ENCODE measurements at regions not wholly inside any gene's neighbourhood (a gene's known extent, or its start where the extent isn't known, plus 50 kb on each side); places are given as distances from the start of the nearest gene placed in this dataset.
"Not testable (repeated sequence)": the region's sequence is repeated elsewhere in the genome, so short reads cannot be mapped to it uniquely, and the experiment has no call there.

DNA sequence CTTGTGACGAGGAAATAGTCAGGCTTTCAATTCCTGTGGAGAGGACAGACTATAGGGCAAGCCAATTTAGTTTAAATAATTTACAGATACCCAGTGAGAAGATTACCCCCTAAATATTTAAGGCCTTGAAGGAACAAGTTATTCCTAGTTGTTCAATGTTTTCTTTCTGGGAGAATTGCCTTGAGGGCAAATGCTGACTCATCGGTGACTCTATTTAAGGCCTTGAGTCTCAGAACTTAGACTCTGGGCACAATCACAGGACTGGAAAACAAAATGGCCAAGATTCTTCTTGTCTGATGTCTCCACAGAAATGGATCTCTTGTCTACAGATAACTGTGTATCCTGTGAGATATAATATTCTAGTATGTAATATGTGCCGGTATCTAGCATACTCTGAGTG is 467.1 kb downstream of the SUCLG1 start:
- TF ChIP-seq, protein P1, sequence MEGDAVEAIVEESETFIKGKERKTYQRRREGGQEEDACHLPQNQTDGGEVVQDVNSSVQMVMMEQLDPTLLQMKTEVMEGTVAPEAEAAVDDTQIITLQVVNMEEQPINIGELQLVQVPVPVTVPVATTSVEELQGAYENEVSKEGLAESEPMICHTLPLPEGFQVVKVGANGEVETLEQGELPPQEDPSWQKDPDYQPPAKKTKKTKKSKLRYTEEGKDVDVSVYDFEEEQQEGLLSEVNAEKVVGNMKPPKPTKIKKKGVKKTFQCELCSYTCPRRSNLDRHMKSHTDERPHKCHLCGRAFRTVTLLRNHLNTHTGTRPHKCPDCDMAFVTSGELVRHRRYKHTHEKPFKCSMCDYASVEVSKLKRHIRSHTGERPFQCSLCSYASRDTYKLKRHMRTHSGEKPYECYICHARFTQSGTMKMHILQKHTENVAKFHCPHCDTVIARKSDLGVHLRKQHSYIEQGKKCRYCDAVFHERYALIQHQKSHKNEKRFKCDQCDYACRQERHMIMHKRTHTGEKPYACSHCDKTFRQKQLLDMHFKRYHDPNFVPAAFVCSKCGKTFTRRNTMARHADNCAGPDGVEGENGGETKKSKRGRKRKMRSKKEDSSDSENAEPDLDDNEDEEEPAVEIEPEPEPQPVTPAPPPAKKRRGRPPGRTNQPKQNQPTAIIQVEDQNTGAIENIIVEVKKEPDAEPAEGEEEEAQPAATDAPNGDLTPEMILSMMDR (IDR thresholded peaks at IDR 0.05; ENCODE audit: insufficient read depth, low read length): no peak
- no peak overlapping the region for H3K4me3 ChIP-seq (ENCODE audit: low read depth, low read length)
- DNase-seq (ENCODE audit: low read depth): no peak

DNA sequence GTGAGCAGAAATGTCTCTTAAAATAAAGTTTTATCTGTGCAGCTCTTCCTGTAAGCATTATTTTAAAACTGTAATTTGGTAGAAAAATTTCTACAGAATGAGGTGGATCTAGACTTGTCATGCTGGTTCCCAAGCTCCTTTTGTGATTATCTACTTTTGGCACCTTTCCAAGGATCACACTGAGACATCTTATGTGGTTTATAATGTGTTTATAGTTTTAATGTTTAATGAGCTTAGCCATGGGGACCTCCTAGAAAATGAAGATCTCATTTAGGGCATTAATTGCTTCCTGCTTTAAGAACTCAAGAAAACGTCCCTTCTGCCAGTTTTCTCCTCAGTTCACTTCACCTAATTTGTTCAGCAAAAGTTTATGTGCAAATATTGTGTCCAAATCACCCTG is 468.4 kb downstream of the SUCLG1 start:
- no peak overlapping the region for H3K4me3 ChIP-seq (ENCODE audit: low read depth, low read length)
- TF ChIP-seq, protein P1 (IDR thresholded peaks at IDR 0.05; ENCODE audit: insufficient read depth, low read length): no peak
- DNase-seq (ENCODE audit: low read depth): no peak

DNA sequence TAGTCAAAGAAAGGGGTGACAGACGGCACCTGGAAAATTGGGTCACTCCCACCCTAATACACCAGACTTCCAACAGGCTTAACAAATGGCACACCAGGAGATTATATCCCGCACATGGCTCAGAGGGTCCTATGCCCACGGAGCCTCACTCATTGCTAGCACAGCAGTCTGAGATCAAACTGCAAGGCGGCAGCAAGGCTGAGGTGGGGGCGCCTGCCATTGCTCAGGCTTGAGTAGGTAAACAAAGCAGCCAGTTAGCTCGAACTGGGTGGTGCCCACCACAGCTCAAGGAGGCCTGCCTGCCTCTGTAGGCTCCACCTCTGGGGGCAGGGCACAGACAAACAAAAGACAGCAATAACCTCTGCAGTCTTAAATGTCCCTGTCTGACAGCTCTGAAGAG is 482.5 kb downstream of the SUCLG1 start:
- not testable (repeated sequence) for DNase-seq (ENCODE audit: low read depth); H3K4me3 ChIP-seq (ENCODE audit: low read depth, low read length)

DNA sequence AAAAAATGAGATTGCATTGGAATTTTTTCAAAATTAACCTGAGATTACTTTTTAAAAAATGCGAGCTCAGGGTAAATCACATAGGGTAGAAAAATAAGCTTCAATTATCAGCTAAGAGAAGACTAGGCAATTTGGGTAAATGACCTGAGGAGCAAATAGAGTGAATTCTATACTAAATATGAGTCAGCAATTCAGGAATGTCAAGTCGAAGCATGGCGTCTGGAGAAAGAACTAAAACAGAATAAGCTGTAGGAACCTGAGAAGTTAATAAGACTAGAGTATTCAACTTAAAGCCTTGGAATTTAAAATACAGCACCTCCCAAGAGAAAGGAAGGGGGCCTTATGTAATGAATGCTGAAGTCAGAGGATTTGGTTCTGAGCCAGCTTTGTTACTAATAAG is 487.0 kb downstream of the SUCLG1 start:
- TF ChIP-seq, protein P1 (IDR thresholded peaks at IDR 0.05; ENCODE audit: insufficient read depth, low read length): no peak
- H3K4me3 ChIP-seq (ENCODE audit: low read depth, low read length): no peak overlapping the region
- no peak for DNase-seq (ENCODE audit: low read depth)

DNA sequence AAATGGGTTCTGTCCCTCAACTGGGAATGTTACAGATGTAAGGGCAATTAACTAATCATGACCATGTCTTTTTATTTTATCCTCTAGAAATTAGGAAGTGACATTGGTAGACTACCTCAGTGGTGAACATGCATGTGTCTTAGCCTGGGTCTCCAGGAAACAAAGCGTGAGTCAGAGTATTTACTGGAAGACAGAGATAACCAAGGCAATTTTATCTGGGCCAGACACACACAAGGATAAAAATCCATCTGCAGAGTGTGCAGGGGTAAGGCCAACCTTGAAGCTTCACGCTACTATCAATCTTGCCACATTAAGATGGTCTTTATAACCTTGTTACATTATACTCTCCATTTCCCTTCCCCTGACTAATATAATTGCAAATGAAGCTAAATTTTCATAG is 487.5 kb downstream of the SUCLG1 start:
- H3K4me3 ChIP-seq (ENCODE audit: low read depth, low read length): no peak overlapping the region
- DNase-seq (ENCODE audit: low read depth): no peak
- TF ChIP-seq, protein P1 (IDR thresholded peaks at IDR 0.05; ENCODE audit: insufficient read depth, low read length): no peak

DNA sequence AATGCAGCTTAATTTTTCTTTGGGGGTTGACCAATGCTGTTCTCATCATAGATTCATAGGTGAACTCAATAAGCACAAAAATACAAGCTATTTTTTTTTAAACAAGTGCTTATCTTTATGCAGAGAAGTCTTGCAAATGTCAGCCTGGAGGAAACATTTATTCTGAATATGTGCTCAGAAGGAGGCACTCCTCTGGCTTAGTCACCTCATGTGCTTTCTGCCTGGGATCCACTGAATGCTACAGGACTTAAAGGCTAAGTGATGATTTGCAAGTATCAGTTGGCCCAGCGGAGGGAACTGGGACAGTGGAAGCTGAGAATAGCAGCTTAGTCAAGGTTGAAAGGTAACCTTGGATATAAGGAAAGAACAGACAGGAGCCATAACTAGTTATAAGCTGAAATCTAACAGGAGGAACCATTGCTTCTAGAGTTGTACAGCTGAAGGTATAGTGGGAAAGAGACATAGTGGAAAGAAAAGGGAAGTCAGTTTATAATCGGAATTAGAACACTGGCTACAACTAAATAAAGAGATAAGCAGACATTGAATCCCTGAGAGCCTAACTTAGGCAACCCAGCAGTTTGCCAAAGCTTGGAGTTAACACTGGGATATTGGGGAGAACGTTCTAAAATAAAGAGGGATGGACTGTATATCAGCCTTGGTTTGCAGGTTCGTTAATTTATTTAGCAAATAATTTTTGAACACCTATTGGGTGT is 488.7 kb downstream of the SUCLG1 start:
- H3K4me3 ChIP-seq (ENCODE audit: low read depth, low read length): no peak overlapping the region
- DNase-seq (ENCODE audit: low read depth): no peak
- TF ChIP-seq, protein P1 (IDR thresholded peaks at IDR 0.05; ENCODE audit: insufficient read depth, low read length): no peak

DNA sequence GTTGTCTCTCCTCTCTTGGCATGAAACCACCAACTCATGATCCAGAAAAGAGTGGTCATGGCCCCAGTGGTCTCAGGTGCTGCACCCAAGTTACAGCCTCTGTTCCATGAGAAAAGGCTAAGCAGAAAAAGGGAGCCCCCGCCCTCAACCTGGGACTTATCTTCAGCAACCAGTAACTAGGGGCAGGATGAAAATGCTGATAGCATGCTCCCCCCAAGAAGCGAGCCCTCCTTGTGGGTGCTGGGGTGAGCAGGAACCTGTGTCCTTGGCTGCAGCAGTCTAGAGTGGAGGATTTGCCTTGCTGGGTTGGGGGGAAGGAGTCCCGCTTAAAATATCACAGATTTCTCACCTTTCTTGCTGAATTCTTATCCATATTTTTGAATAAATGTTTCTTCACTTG is 490.0 kb downstream of the SUCLG1 start:
- no peak overlapping the region for H3K4me3 ChIP-seq (ENCODE audit: low read depth, low read length)
- TF ChIP-seq, protein P1 (IDR thresholded peaks at IDR 0.05; ENCODE audit: insufficient read depth, low read length): no peak
- no peak for DNase-seq (ENCODE audit: low read depth)

Data from fibroblast of the aortic adventitia (primary cell).